Left lung (tissue), 4 donors: ENCODE measurements at regions not wholly inside any gene's neighbourhood (a gene's known extent, or its start where the extent isn't known, plus 50 kb on each side); places are given as distances from the start of the nearest gene placed in this dataset.

ENCODE experiments used
- ATAC-seq: fragments of 200-7000 bp; cut with Tn5 transposase; one replicate; pipeline ENCODE4 v1.9.1; 2020; ENCODE audit warnings: moderate library complexity
- DNase-seq, 4 donors: peaks; one replicate each; pipeline ENCODE4 v3.0.0-alpha.2; 2013 to 2020
- H3K27ac ChIP-seq, 2 donors: fragments of 200-600 bp; sonication (generic) in 1 of 2; one replicate each; pipeline versions ENCODE4 v1.5.0 to v1.8.0; 2020 to 2021
- H3K27me3 ChIP-seq, 2 donors: fragments of 200-600 bp; sonication (generic) in 1 of 2; one replicate each; pipeline versions ENCODE4 v1.5.0 to v1.8.0; 2020 to 2021
- H3K36me3 ChIP-seq, 2 donors: fragments of 200-600 bp; sonication (generic) in 1 of 2; one replicate each; pipeline versions ENCODE4 v1.5.0 to v1.8.0; 2020 to 2021
- H3K4me1 ChIP-seq, 2 donors: fragments of 200-600 bp; one replicate each; pipeline ENCODE4 v1.8.0; 2021
- H3K4me3 ChIP-seq, 2 donors: fragments of 200-600 bp; sonication (generic) in 1 of 2; one replicate each; pipeline versions ENCODE4 v1.5.0 to v1.8.0; 2020 to 2021; ENCODE audit warnings: mild to moderate bottlenecking in 1 of 2
- H3K9me3 ChIP-seq, 2 donors: fragments of 200-600 bp; sonication (generic) in 1 of 2; one replicate each; pipeline versions ENCODE4 v1.5.0 to v1.8.0; 2020 to 2021
- intact Hi-C, 2 donors: fragments of 100-400 bp; cut with DNase I; formaldehyde crosslinking; loops; one replicate each; pipeline versions ENCODE4 v1.11.2 to v1.14.2; 2022
- TF ChIP-seq, protein P1 (sequence below), 2 donors: fragments of 200-600 bp; sonication (generic) in 1 of 2; IDR thresholded peaks; one replicate each; pipeline versions ENCODE4 v1.5.0 to v1.8.0; 2021; ENCODE audit warnings: antibody characterized with exemption in 2 of 2
- donor health status: DM: no; HTN: yes; CAD: no.
- donor health status: DM: no; HTN: no; CAD: no.

DNA sequence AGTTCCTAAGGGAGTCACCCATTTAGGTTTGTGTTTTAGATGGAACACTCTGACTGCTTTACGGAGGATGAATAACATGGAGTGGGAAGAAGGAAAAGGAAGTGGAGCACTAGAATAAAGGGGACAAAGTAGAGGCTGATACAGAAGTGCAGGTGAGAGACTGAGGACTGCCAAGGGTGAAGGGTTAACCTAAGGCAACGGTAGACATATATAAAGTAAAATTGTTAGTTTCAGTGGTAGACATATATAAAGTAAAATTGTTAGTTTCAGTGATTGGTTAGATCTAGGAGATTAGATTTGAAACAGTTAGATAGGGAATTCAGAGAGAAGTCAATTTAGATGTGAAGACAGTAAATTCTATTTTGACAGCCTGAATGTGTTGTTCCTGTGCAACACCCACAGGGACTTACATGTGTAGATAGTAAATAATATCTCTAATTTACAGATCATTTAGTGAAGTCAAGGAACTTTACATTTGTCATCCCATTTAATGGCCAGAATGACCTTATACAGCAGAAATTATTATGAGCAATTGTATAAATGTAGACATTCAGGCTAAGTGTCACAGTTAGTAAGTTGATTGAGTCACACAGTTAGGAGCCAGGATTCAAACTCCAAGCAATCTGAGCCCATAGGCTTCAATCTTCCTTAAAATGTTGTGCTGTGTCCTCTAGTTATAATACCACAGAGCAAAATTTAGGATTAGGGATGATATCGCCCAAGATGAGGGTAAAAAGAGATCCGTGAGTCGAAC is 270.8 kb upstream of the UBE2E3 start:
- no peaks in the 10 kb centered on the region for H3K27me3 ChIP-seq
- H3K36me3 ChIP-seq, result no peaks in the 10 kb centered on the region
- H3K9me3 ChIP-seq, result peaks cover 0 to 5% of the 10 kb centered on the region in 2 donors
- no peak overlapping the region for H3K27ac ChIP-seq
- H3K4me3 ChIP-seq, result no peak overlapping the region
- H3K4me1 ChIP-seq, result no peaks in the 10 kb centered on the region
- no peak for DNase-seq
- intact Hi-C loops, result no loop called here
- TF ChIP-seq, protein P1, sequence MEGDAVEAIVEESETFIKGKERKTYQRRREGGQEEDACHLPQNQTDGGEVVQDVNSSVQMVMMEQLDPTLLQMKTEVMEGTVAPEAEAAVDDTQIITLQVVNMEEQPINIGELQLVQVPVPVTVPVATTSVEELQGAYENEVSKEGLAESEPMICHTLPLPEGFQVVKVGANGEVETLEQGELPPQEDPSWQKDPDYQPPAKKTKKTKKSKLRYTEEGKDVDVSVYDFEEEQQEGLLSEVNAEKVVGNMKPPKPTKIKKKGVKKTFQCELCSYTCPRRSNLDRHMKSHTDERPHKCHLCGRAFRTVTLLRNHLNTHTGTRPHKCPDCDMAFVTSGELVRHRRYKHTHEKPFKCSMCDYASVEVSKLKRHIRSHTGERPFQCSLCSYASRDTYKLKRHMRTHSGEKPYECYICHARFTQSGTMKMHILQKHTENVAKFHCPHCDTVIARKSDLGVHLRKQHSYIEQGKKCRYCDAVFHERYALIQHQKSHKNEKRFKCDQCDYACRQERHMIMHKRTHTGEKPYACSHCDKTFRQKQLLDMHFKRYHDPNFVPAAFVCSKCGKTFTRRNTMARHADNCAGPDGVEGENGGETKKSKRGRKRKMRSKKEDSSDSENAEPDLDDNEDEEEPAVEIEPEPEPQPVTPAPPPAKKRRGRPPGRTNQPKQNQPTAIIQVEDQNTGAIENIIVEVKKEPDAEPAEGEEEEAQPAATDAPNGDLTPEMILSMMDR (IDR thresholded peaks at IDR 0.05), result no peak
- ATAC-seq, result no peak

DNA sequence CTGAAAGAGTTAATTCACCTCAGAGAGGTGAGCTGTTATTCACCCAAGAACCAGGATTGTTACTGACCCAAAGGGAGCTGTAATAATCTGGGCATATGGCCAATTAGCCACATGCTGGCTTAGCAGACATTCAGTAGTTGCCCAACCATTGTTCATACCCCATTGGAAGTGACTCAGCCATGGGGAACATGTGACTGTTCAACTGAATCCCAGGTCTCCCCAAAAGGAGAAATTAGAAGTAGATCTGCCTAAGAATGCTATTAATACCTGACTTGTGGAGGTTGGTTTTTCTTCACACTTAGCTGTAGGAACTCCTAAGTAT is 272.6 kb upstream of the UBE2E3 start:
- no peak overlapping the region for H3K4me3 ChIP-seq
- H3K27me3 ChIP-seq, result no peaks in the 10 kb centered on the region
- H3K4me1 ChIP-seq, result no peaks in the 10 kb centered on the region
- intact Hi-C loops, result no loop called here
- H3K27ac ChIP-seq, result no peak overlapping the region
- TF ChIP-seq, protein P1 (IDR thresholded peaks at IDR 0.05), result no peak
- DNase-seq, result no peak
- peaks cover 0 to 5% of the 10 kb centered on the region in 2 donors for H3K9me3 ChIP-seq
- no peak for ATAC-seq
- H3K36me3 ChIP-seq, result no peaks in the 10 kb centered on the region

DNA sequence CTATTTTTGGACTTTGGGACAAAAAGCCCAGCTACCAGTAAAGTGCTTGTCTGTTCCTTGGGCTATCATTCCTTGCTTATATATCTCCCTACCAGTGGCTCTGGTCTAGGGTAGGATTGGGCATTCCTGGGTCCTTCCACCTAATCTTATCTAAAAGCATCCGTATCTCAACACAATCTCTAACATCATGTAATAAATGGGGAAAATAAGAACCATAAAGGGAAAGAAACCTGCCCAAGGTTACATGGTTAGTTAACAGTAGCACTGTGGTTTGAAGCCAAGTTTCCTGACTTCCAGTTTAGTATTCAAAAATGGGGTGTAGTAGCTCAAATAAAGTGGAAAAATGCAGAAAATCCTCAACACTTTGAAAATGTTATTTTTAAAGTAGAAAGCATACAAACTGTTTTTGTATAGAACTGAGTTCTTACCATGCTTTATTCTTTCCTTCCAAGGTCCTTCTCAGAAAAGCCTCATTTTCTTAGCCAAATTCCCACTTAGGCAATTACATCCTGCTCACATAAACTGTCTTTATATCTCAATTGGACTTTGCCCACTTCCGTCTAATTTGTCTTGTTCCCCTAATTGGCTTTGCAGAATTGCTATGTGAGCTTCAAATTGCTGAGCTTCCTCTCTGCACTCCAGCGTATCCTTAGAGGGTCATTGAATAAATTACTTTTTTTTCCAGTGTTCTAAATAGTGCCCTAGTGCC is 273.1 kb upstream of the UBE2E3 start:
- Histone ChIP-seq H3K36me3 (no peaks in the 10 kb centered on the region), H3K27ac (no peak overlapping the region), H3K4me3 (no peak overlapping the region), H3K27me3 (no peaks in the 10 kb centered on the region), H3K9me3 (peaks cover 0 to 5% of the 10 kb centered on the region in 2 donors), H3K4me1 (no peaks in the 10 kb centered on the region)
- intact Hi-C loops, result no loop called here
- DNase-seq (no peak), ATAC-seq (no peak)
- TF ChIP-seq, protein P1 (IDR thresholded peaks at IDR 0.05), result no peak

DNA sequence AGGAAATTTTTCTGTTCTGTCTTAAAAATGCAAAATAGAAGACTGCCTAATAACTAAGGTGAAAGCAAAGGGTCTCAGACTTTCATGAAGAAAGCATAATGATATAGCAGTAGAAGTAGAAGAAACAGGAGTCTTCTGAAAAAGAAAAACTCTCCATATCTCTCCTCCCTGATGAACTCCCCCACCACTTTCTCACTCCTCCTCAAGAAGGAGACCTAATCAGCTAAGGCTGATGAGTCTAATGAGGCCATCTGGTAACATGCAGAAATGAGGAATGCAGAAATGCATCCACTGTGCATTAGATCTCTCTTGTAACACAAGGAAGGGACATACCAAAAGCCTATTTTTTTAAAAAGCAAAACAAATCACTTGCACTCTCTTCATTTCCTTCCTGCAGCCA is 273.7 kb upstream of the UBE2E3 start:
- intact Hi-C loops, result no loop called here
- DNase-seq (no peak), ATAC-seq (no peak)
- H3K27ac ChIP-seq, result no peak overlapping the region
- H3K9me3 ChIP-seq, result no peaks in the 10 kb centered on the region
- no peaks in the 10 kb centered on the region for H3K4me1 ChIP-seq
- TF ChIP-seq, protein P1 (IDR thresholded peaks at IDR 0.05), result no peak
- no peak overlapping the region for H3K4me3 ChIP-seq
- no peaks in the 10 kb centered on the region for H3K27me3 ChIP-seq
- no peaks in the 10 kb centered on the region for H3K36me3 ChIP-seq

DNA sequence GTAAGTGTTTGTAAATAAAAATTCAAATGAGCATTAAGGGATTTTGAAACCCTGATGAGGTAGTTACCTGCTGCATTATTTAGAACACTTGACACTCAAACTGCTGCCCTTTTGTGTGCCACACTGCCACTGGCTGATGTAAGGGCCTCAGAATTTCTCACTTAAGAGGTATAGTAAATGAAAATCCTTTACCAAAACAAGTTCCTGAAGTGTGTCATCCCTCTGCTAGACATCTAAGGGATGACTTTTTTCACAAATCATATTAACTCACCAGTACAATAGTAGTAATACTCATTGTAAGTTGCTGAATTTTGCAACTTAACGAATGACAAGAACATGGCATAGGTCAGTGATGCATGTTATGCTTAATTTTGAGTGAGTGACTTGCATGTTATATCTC is 274.9 kb upstream of the UBE2E3 start:
- ATAC-seq (no peak), DNase-seq (no peak)
- Histone ChIP-seq H3K27ac (no peak overlapping the region), H3K4me1 (no peaks in the 10 kb centered on the region), H3K9me3 (no peaks in the 10 kb centered on the region), H3K4me3 (no peak overlapping the region), H3K27me3 (no peaks in the 10 kb centered on the region), H3K36me3 (no peaks in the 10 kb centered on the region)
- intact Hi-C loops, result no loop called here
- TF ChIP-seq, protein P1 (IDR thresholded peaks at IDR 0.05), result no peak
